ENCODE measurements at regions not wholly inside any gene's neighbourhood (a gene's known extent, or its start where the extent isn't known, plus 50 kb on each side); places are given as distances from the start of the nearest gene placed in this dataset.

DNA sequence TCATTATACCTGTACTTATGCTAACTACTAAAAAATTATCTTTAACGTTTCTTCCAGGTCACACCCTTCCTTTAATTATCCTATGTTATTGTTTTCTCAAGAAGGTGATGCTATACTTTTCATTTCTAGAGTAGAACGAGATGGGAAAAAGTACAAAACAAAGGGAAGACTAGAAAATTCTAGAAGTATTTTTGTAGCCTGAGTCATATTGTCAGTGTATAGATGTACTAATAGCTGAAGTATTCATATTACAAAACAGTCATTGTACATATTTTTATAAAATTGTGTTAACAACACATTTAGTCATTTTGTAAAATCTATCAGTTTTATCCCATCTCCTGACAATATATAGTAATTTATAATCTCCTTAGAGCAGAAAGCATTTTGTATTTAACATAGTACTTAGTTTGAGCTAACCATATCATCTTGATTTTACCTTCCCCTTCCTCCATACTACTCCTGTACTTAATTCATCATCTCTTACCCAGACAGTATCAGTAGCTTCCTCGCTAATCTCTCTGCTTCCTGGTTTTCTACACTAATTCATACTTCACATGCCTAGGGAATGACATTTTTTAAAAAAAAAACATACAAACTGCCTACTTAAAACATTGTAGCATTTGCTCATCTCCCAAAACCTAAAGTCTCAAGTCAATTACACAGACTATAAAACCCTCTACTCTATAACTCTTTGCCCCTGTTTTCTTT is 920.9 kb downstream of the RPS29 start (continued):
- no peak for TF ChIP-seq ZNF664 (tag by site-specific recombination; IDR thresholded peaks at IDR 0.05)
- no peak for TF ChIP-seq IKZF3 (tag by site-specific recombination; IDR thresholded peaks at IDR 0.05)
- TF ChIP-seq, protein P1, sequence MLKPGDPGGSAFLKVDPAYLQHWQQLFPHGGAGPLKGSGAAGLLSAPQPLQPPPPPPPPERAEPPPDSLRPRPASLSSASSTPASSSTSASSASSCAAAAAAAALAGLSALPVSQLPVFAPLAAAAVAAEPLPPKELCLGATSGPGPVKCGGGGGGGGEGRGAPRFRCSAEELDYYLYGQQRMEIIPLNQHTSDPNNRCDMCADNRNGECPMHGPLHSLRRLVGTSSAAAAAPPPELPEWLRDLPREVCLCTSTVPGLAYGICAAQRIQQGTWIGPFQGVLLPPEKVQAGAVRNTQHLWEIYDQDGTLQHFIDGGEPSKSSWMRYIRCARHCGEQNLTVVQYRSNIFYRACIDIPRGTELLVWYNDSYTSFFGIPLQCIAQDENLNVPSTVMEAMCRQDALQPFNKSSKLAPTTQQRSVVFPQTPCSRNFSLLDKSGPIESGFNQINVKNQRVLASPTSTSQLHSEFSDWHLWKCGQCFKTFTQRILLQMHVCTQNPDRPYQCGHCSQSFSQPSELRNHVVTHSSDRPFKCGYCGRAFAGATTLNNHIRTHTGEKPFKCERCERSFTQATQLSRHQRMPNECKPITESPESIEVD (tag by site-specific recombination; IDR thresholded peaks at IDR 0.05): no peak
- TF ChIP-seq ZNF639 (tag by site-specific recombination; IDR thresholded peaks at IDR 0.05): no peak
- no peak for TF ChIP-seq ZNF561 (tag by site-specific recombination; IDR thresholded peaks at IDR 0.05; ENCODE audit: borderline replicate concordance)
- TF ChIP-seq ZNF274 (IDR thresholded peaks at IDR 0.05; ENCODE audit: low read length): no peak
- TF ChIP-seq ZNF274 (tag by site-specific recombination; IDR thresholded peaks at IDR 0.05; ENCODE audit: borderline replicate concordance): no peak
- TF ChIP-seq GLI4 (tag by site-specific recombination; IDR thresholded peaks at IDR 0.05): no peak
- TF ChIP-seq ZFP3 (tag by site-specific recombination; IDR thresholded peaks at IDR 0.05; ENCODE audit: low read depth): no peak

- ChIA-PET CTCF (no interaction called here), POLR2A (interaction anchor here (0.5 kb wide), 1 partner anchor 199 kb away, joined by 3 read pairs; no protein-coding TSS in a partner anchor)
- no peaks in the 10 kb centered on the region for H3K36me3 ChIP-seq (ENCODE audit: control insufficient read depth in 2 of 2, insufficient read depth in 1 of 2, low read length in 2 of 2)
- no peak overlapping the region for H3K4me3 ChIP-seq (ENCODE audit: low read depth, low read length)
- no peaks in the 10 kb centered on the region for H3K4me1 ChIP-seq (ENCODE audit: control insufficient read depth, insufficient read depth, low read length)
- no peaks in the 10 kb centered on the region for H3K9me3 ChIP-seq (ENCODE audit: control insufficient read depth, insufficient read depth, low read depth, low read length)
- TF ChIP-seq ZNF777 (tag by site-specific recombination; IDR thresholded peaks at IDR 0.05; ENCODE audit: borderline replicate concordance) (no peak), ZNF561 (tag by site-specific recombination; IDR thresholded peaks at IDR 0.05; ENCODE audit: borderline replicate concordance) (no peak), SCRT2 (tag by site-specific recombination; IDR thresholded peaks at IDR 0.05) (no peak), ZNF391 (tag by site-specific recombination; IDR thresholded peaks at IDR 0.05; ENCODE audit: borderline replicate concordance, low read depth) (no peak), ZBTB17 (tag by site-specific recombination; IDR thresholded peaks at IDR 0.05) (no peak), ZNF24 (tag by site-specific recombination; IDR thresholded peaks at IDR 0.05) (no peak)
- no peak overlapping the region for H3K27ac ChIP-seq (ENCODE audit: extremely low read depth, low read depth, low read length)
Measured at GRCh38 chr14:48643241-48643640, 942.9 kb downstream of the RPS29 start.

- Histone ChIP-seq H3K36me3 (ENCODE audit: control insufficient read depth in 2 of 2, insufficient read depth in 1 of 2, low read length in 2 of 2) (no peaks in the 10 kb centered on the region), H3K27ac (ENCODE audit: extremely low read depth, low read depth, low read length) (no peak overlapping the region), H3K4me3 (ENCODE audit: low read depth, low read length) (no peak overlapping the region), H3K9me3 (ENCODE audit: control insufficient read depth, insufficient read depth, low read depth, low read length) (no peaks in the 10 kb centered on the region), H3K4me1 (ENCODE audit: control insufficient read depth, insufficient read depth, low read length) (no peaks in the 10 kb centered on the region)
- POLR2A ChIA-PET: no interaction called here
- CTCF ChIA-PET: interaction anchor here (0.7 kb wide), 1 partner anchor 557 kb away, joined by 3 read pairs; no protein-coding TSS in a partner anchor
- TF ChIP-seq ZNF843 (tag by site-specific recombination; IDR thresholded peaks at IDR 0.05) (no peak), ZNF791 (tag by site-specific recombination; IDR thresholded peaks at IDR 0.05) (no peak), ZNF24 (tag by site-specific recombination; IDR thresholded peaks at IDR 0.05) (no peak), ZNF768 (tag by site-specific recombination; IDR thresholded peaks at IDR 0.05) (no peak), ZNF777 (tag by site-specific recombination; IDR thresholded peaks at IDR 0.05; ENCODE audit: borderline replicate concordance) (no peak), WT1 (tag by site-specific recombination; IDR thresholded peaks at IDR 0.05) (no peak), GLIS2 (tag by site-specific recombination; IDR thresholded peaks at IDR 0.05) (no peak), ZNF335 (tag by site-specific recombination; conservative IDR thresholded peaks at IDR 0.05) (no peak), ZNF548 (tag by site-specific recombination; IDR thresholded peaks at IDR 0.05) (no peak), ZNF660 (tag by site-specific recombination; IDR thresholded peaks at IDR 0.05) (no peak), ZSCAN30 (tag by site-specific recombination; IDR thresholded peaks at IDR 0.05) (no peak), ZNF416 (tag by site-specific recombination; IDR thresholded peaks at IDR 0.05) (no peak)
- TF ChIP-seq, protein P2, sequence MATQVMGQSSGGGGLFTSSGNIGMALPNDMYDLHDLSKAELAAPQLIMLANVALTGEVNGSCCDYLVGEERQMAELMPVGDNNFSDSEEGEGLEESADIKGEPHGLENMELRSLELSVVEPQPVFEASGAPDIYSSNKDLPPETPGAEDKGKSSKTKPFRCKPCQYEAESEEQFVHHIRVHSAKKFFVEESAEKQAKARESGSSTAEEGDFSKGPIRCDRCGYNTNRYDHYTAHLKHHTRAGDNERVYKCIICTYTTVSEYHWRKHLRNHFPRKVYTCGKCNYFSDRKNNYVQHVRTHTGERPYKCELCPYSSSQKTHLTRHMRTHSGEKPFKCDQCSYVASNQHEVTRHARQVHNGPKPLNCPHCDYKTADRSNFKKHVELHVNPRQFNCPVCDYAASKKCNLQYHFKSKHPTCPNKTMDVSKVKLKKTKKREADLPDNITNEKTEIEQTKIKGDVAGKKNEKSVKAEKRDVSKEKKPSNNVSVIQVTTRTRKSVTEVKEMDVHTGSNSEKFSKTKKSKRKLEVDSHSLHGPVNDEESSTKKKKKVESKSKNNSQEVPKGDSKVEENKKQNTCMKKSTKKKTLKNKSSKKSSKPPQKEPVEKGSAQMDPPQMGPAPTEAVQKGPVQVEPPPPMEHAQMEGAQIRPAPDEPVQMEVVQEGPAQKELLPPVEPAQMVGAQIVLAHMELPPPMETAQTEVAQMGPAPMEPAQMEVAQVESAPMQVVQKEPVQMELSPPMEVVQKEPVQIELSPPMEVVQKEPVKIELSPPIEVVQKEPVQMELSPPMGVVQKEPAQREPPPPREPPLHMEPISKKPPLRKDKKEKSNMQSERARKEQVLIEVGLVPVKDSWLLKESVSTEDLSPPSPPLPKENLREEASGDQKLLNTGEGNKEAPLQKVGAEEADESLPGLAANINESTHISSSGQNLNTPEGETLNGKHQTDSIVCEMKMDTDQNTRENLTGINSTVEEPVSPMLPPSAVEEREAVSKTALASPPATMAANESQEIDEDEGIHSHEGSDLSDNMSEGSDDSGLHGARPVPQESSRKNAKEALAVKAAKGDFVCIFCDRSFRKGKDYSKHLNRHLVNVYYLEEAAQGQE (tag by site-specific recombination; IDR thresholded peaks at IDR 0.05): no peak
- TF ChIP-seq, protein P3, sequence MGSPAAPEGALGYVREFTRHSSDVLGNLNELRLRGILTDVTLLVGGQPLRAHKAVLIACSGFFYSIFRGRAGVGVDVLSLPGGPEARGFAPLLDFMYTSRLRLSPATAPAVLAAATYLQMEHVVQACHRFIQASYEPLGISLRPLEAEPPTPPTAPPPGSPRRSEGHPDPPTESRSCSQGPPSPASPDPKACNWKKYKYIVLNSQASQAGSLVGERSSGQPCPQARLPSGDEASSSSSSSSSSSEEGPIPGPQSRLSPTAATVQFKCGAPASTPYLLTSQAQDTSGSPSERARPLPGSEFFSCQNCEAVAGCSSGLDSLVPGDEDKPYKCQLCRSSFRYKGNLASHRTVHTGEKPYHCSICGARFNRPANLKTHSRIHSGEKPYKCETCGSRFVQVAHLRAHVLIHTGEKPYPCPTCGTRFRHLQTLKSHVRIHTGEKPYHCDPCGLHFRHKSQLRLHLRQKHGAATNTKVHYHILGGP (tag by site-specific recombination; IDR thresholded peaks at IDR 0.05): no peak
Measured at GRCh38 chr14:48628870-48629269, 953.5 kb upstream of the MDGA2 start.
